ENCODE measurements at regions not wholly inside any gene's neighbourhood (a gene's known extent, or its start where the extent isn't known, plus 50 kb on each side); places are given as distances from the start of the nearest gene placed in this dataset.
"Not testable (repeated sequence)": the region's sequence is repeated elsewhere in the genome, so short reads cannot be mapped to it uniquely, and the experiment has no call there.

DNA sequence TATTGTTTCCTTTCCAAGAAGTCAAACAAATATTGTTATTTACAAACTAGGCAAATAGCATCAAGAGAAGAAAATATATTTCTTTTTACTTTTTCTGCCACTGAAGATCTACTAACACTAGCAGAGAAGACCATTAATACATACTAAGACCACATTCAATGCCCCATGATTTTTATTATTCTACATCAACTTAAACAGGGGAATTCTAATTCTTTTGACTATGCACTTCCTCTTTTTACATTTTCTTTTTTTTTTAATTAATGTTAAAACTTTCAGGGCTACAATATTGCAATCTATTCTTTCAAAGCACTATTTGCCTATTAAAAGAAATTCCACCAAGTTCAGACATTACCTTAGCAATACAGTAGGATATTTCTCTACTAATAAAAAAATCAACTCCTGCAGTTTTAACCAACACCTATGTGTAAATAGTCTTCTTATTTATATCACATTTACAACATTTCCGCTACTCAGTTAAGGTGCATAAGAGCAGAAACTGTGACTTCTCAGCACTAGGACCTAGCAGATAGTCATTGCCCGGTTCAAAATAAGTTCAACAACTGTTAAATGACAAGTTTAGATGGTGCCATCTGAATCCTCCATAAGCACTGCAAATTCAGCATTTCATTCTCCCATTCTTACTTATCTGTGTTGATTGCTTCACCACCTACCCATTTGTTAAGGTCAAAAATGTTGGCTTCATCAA, 513.5 kb downstream of the TTLL7 start:
- H3K27me3 ChIP-seq (ENCODE audit: low read depth, low read length); H3K4me1 ChIP-seq (ENCODE audit: control insufficient read depth in 1 of 2, insufficient read depth in 2 of 2, low read length in 2 of 2); H3K36me3 ChIP-seq (ENCODE audit: control insufficient read depth in 1 of 2, insufficient read depth in 2 of 2, low read length in 2 of 2); H3K4me3 ChIP-seq (ENCODE audit: low read depth in 1 of 2, low read length in 2 of 2); H3K9me3 ChIP-seq (ENCODE audit: control insufficient read depth in 1 of 2, low read length in 2 of 2); H3K27ac ChIP-seq (ENCODE audit: low read length): not testable (repeated sequence)

DNA sequence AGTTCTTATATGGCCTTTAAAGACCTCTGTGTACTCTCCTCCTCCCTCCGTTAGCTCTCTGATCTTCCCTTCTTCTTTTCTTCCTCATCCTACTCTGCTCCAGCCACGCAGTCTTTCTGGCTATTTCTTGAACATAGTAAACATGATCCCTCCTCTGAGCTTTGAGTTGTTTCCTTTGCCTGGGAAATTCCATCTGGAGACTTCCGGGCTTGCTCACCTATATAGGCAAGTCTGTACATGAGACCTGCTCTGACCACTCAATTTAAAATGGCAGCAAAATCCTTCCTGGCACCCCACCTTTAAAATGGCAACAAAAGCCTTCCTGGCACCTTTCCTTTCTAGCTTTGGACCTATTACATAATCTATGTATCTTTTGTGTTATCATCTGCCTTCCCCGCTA, 517.6 kb downstream of the TTLL7 start:
- not testable (repeated sequence) for H3K4me3 ChIP-seq (ENCODE audit: low read depth in 1 of 2, low read length in 2 of 2); H3K27ac ChIP-seq (ENCODE audit: low read length); H3K36me3 ChIP-seq (ENCODE audit: control insufficient read depth in 1 of 2, insufficient read depth in 2 of 2, low read length in 2 of 2); H3K9me3 ChIP-seq (ENCODE audit: control insufficient read depth in 1 of 2, low read length in 2 of 2); H3K27me3 ChIP-seq (ENCODE audit: low read depth, low read length); H3K4me1 ChIP-seq (ENCODE audit: control insufficient read depth in 1 of 2, insufficient read depth in 2 of 2, low read length in 2 of 2)

DNA sequence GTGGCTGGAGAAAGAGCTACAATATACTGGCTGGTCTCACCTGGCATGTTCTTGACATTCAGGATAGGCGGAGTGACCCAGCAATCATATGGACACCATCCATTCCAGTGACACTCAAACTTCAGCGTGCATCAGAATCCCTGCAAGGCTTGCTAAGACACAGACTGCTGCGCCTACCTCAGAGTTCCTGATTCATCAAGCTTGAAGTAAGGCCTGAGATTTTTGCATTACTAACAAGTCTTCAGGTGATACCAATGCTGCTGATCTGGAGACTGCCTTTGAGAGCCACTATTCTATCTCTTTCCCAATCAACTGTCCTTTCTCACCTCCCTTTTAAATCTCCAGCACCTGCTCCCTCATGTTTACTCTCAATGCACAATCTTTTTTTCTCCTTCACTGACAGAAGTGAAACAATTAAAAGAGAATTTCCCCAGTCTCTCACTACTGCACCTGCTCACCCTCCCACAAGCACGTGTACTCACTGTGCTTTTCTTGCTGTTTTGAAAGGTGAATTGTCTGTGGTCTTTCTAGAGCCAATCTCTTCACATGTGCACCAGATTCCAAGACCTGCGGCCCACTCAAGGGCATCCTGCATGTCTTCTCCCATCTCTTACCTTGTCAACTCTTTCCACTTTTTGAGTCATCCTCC, 519.2 kb downstream of the TTLL7 start:
- H3K27ac ChIP-seq (ENCODE audit: low read length) = not testable (repeated sequence)

DNA sequence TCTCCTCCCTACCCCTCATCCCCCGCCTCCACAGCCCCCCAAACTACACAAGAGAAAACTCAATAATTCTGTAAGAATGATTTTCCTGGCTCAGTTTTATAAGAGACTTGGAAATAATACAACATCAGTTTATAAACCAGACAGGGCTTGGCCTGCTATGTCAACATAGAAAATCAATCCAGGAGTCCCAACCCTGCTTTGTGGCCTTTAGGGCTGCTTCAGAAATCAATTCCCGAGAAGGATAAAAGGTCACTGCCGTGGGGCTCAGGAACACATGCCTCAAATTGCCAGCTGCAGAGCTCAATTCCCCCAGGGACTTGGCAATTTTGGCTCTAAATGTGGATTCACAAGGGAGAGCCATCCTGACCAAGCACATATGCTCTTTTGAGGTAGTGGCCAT, 520.8 kb downstream of the TTLL7 start:
- not testable (repeated sequence) for H3K27me3 ChIP-seq (ENCODE audit: low read depth, low read length); H3K9me3 ChIP-seq (ENCODE audit: control insufficient read depth in 1 of 2, low read length in 2 of 2); H3K4me1 ChIP-seq (ENCODE audit: control insufficient read depth in 1 of 2, insufficient read depth in 2 of 2, low read length in 2 of 2); H3K27ac ChIP-seq (ENCODE audit: low read length); H3K36me3 ChIP-seq (ENCODE audit: control insufficient read depth in 1 of 2, insufficient read depth in 2 of 2, low read length in 2 of 2); H3K4me3 ChIP-seq (ENCODE audit: low read depth in 1 of 2, low read length in 2 of 2)

More for the DNA sequence above, 519.2 kb downstream of the TTLL7 start:
- H3K36me3 ChIP-seq (ENCODE audit: control insufficient read depth in 1 of 2, insufficient read depth in 2 of 2, low read length in 2 of 2); H3K4me3 ChIP-seq (ENCODE audit: low read depth in 1 of 2, low read length in 2 of 2); H3K9me3 ChIP-seq (ENCODE audit: control insufficient read depth in 1 of 2, low read length in 2 of 2); H3K4me1 ChIP-seq (ENCODE audit: control insufficient read depth in 1 of 2, insufficient read depth in 2 of 2, low read length in 2 of 2); H3K27me3 ChIP-seq (ENCODE audit: low read depth, low read length): not testable (repeated sequence)

DNA sequence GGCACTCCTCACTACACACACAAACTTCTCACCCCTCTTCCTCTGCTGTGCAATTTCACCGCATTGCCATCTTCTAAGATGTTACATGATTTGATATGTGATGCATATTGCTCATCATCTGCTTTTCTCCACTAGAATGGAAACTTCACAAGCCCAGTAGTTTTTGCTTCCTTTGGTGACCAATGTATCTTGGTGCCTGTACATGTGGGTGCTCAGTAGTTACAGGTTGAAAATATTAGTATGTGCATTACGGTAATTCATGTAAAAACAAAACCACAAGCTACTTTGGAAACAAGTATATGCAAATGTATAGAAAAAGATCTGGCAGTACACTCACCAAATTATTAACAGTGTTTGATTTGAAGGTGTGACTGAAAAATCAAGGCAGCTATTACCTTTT, 522.4 kb downstream of the TTLL7 start:
- not testable (repeated sequence) for H3K4me1 ChIP-seq (ENCODE audit: control insufficient read depth in 1 of 2, insufficient read depth in 2 of 2, low read length in 2 of 2); H3K27ac ChIP-seq (ENCODE audit: low read length)

DNA sequence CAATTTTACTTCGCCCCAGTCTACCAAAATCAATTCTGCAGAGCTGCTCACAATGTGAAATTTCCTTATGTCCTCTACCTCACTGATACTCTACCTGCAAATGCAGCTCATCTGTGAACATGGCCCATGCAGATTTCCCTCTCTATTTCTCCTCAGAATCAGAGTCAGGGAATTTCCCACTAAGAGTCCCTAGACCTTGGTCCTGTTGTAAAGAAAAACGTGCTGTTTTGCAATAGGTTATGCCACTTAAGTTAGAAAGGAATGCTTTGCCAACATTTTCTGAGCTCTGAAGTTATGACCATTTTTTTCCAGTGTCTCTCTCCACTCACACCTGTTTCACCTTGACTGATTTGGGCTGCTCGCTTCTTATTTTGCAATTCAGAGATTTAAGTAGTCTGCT, 524.0 kb downstream of the TTLL7 start:
- H3K27ac ChIP-seq (ENCODE audit: low read length); H3K27me3 ChIP-seq (ENCODE audit: low read depth, low read length); H3K4me1 ChIP-seq (ENCODE audit: control insufficient read depth in 1 of 2, insufficient read depth in 2 of 2, low read length in 2 of 2); H3K4me3 ChIP-seq (ENCODE audit: low read depth in 1 of 2, low read length in 2 of 2); H3K9me3 ChIP-seq (ENCODE audit: control insufficient read depth in 1 of 2, low read length in 2 of 2); H3K36me3 ChIP-seq (ENCODE audit: control insufficient read depth in 1 of 2, insufficient read depth in 2 of 2, low read length in 2 of 2): not testable (repeated sequence)

More for the DNA sequence above, 522.4 kb downstream of the TTLL7 start:
- not testable (repeated sequence) for H3K9me3 ChIP-seq (ENCODE audit: control insufficient read depth in 1 of 2, low read length in 2 of 2); H3K27me3 ChIP-seq (ENCODE audit: low read depth, low read length); H3K36me3 ChIP-seq (ENCODE audit: control insufficient read depth in 1 of 2, insufficient read depth in 2 of 2, low read length in 2 of 2); H3K4me3 ChIP-seq (ENCODE audit: low read depth in 1 of 2, low read length in 2 of 2)

DNA sequence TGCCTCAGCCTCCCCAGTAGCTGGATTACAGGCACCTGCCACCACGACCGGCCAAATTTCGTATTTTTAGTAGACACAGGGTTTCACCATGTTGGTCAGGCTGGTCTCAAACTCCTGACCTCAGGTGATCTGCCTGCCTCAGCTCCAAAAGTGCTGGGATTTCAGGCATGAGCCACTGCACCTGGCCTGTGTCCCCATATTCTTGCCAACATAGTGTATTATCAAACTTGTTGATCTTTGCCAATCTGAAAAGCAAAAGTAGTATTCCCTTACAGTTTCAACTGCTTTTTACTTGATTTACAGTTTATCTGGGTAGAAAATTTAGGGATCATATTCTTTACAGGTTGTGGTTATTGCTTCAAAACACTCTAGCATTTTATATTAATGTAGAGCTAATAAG, 524.9 kb downstream of the TTLL7 start:
- H3K9me3 ChIP-seq (ENCODE audit: control insufficient read depth in 1 of 2, low read length in 2 of 2); H3K4me3 ChIP-seq (ENCODE audit: low read depth in 1 of 2, low read length in 2 of 2); H3K27me3 ChIP-seq (ENCODE audit: low read depth, low read length); H3K27ac ChIP-seq (ENCODE audit: low read length); H3K4me1 ChIP-seq (ENCODE audit: control insufficient read depth in 1 of 2, insufficient read depth in 2 of 2, low read length in 2 of 2); H3K36me3 ChIP-seq (ENCODE audit: control insufficient read depth in 1 of 2, insufficient read depth in 2 of 2, low read length in 2 of 2): not testable (repeated sequence)

DNA sequence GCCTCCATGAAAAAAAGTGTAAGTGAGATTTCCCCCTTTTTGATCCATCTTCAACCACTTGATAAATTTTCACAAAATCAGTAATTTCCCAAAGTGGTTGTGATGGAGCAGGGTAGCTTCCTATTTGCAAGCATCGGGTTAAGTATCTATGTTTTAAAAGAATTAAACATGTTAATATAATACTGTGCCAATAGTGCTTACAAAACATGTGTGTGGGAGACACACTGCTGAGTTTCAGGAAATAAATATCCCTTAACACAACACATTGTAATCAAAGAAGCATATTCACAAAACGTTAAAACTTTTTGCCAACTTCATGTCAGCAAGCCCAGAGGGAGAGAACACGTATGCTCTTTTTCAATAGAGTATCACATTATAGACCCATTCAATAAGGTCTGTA, 526.9 kb downstream of the TTLL7 start:
- H3K4me3 ChIP-seq (ENCODE audit: low read depth in 1 of 2, low read length in 2 of 2); H3K27me3 ChIP-seq (ENCODE audit: low read depth, low read length); H3K27ac ChIP-seq (ENCODE audit: low read length); H3K4me1 ChIP-seq (ENCODE audit: control insufficient read depth in 1 of 2, insufficient read depth in 2 of 2, low read length in 2 of 2); H3K36me3 ChIP-seq (ENCODE audit: control insufficient read depth in 1 of 2, insufficient read depth in 2 of 2, low read length in 2 of 2); H3K9me3 ChIP-seq (ENCODE audit: control insufficient read depth in 1 of 2, low read length in 2 of 2): not testable (repeated sequence)

DNA sequence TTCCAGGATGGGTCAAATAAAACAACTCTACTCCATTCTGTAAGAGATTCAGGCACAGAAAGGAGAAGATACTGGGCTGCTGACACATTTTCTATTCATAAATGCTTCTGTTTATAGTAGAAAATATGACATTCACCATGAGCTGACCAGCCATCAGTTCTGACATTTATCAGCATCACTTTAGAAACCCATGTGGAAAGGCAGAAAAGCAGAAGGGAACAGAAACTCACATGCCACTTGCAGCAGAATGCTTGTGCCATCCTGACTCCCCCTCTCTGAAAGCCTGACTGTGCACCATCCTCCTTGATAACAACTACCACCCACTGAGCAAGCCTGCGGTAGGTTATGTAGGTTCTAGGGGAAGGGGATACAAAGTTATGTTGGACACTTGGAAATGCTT, 527.7 kb downstream of the TTLL7 start:
- H3K9me3 ChIP-seq (ENCODE audit: control insufficient read depth in 1 of 2, low read length in 2 of 2); H3K27me3 ChIP-seq (ENCODE audit: low read depth, low read length); H3K36me3 ChIP-seq (ENCODE audit: control insufficient read depth in 1 of 2, insufficient read depth in 2 of 2, low read length in 2 of 2); H3K4me3 ChIP-seq (ENCODE audit: low read depth in 1 of 2, low read length in 2 of 2); H3K4me1 ChIP-seq (ENCODE audit: control insufficient read depth in 1 of 2, insufficient read depth in 2 of 2, low read length in 2 of 2); H3K27ac ChIP-seq (ENCODE audit: low read length): not testable (repeated sequence)

DNA sequence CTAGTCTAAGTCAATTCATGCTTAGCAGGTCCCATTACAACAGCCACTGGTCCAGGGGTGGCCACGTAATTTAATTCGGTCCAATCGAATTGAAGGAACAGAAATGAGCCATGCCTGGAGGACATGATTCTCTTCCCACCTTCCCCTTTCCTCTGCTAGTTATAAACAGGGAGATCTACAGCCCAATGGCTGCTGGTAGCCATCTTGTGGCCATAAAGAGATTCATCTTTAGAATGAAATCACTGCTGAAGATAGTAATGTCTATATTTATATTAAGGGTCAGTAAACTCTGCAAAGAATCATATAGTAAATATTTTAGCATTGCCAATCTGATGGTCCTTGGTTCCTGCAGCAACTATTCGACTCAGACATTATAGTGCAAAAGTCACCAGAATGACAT, 530.6 kb downstream of the TTLL7 start:
- H3K4me3 ChIP-seq (ENCODE audit: low read depth in 1 of 2, low read length in 2 of 2); H3K36me3 ChIP-seq (ENCODE audit: control insufficient read depth in 1 of 2, insufficient read depth in 2 of 2, low read length in 2 of 2); H3K27me3 ChIP-seq (ENCODE audit: low read depth, low read length); H3K4me1 ChIP-seq (ENCODE audit: control insufficient read depth in 1 of 2, insufficient read depth in 2 of 2, low read length in 2 of 2); H3K27ac ChIP-seq (ENCODE audit: low read length); H3K9me3 ChIP-seq (ENCODE audit: control insufficient read depth in 1 of 2, low read length in 2 of 2): not testable (repeated sequence)

DNA sequence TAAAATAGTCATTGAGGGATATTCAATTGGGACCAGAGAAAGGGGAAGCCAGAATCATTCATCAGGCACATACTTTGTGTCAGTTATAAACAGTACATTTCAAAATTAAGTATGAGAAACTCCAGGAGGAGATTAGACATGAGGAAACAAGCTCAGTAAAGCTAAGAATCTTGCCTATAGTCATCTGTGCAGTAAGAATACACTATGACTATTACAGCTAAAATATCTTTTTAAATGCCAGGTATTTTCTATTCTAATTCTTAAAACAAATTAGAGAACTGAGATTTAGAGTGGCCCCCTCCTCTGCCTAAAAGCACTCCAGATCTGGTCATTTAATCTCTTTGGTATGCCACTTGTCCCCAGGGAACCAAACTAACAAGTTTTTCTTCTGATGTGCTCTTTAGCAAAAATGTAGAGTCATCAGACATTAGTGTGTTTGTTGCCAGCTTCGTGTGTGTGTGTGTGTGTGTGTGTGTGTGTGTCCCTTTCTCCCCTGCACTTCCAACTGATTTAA, 541.1 kb downstream of the TTLL7 start:
- not testable (repeated sequence) for H3K4me3 ChIP-seq (ENCODE audit: low read depth in 1 of 2, low read length in 2 of 2); H3K36me3 ChIP-seq (ENCODE audit: control insufficient read depth in 1 of 2, insufficient read depth in 2 of 2, low read length in 2 of 2); H3K9me3 ChIP-seq (ENCODE audit: control insufficient read depth in 1 of 2, low read length in 2 of 2); H3K27me3 ChIP-seq (ENCODE audit: low read depth, low read length); H3K27ac ChIP-seq (ENCODE audit: low read length); H3K4me1 ChIP-seq (ENCODE audit: control insufficient read depth in 1 of 2, insufficient read depth in 2 of 2, low read length in 2 of 2)

DNA sequence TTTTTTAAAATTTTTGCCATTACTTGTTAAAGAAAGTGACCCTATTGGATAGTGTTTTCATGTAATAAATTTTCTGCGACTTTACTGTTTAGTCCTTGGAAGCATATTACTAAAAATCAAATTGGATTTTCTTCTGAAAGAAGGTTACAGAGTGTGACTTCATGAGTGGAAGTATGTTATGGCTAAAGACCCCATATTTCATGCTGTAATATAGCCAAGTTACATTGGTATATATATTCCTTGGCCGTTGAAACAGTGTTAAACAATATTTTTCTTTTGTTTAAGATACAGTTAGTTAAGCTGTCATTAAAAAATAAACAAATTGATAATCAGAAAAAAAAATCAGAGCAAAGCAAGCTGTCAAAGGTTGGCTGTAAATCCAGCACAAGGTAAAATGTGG, 541.7 kb downstream of the TTLL7 start:
- not testable (repeated sequence) for H3K4me3 ChIP-seq (ENCODE audit: low read depth in 1 of 2, low read length in 2 of 2); H3K9me3 ChIP-seq (ENCODE audit: control insufficient read depth in 1 of 2, low read length in 2 of 2); H3K4me1 ChIP-seq (ENCODE audit: control insufficient read depth in 1 of 2, insufficient read depth in 2 of 2, low read length in 2 of 2); H3K27ac ChIP-seq (ENCODE audit: low read length); H3K36me3 ChIP-seq (ENCODE audit: control insufficient read depth in 1 of 2, insufficient read depth in 2 of 2, low read length in 2 of 2); H3K27me3 ChIP-seq (ENCODE audit: low read depth, low read length)
